ENCODE measurements at regions not wholly inside any gene's neighbourhood (a gene's known extent, or its start where the extent isn't known, plus 50 kb on each side); places are given as distances from the start of the nearest gene placed in this dataset.

- no peak overlapping the region for H3K4me3 ChIP-seq (ENCODE audit: low read depth, low read length)
- no peaks in the 10 kb centered on the region for H3K27me3 ChIP-seq (ENCODE audit: control insufficient read depth, insufficient read depth, low read length)
- no peaks in the 10 kb centered on the region for H3K36me3 ChIP-seq (ENCODE audit: control insufficient read depth, insufficient read depth, low read length)
- no peak for DNase-seq (ENCODE audit: low read depth)
- TF ChIP-seq, protein P1, sequence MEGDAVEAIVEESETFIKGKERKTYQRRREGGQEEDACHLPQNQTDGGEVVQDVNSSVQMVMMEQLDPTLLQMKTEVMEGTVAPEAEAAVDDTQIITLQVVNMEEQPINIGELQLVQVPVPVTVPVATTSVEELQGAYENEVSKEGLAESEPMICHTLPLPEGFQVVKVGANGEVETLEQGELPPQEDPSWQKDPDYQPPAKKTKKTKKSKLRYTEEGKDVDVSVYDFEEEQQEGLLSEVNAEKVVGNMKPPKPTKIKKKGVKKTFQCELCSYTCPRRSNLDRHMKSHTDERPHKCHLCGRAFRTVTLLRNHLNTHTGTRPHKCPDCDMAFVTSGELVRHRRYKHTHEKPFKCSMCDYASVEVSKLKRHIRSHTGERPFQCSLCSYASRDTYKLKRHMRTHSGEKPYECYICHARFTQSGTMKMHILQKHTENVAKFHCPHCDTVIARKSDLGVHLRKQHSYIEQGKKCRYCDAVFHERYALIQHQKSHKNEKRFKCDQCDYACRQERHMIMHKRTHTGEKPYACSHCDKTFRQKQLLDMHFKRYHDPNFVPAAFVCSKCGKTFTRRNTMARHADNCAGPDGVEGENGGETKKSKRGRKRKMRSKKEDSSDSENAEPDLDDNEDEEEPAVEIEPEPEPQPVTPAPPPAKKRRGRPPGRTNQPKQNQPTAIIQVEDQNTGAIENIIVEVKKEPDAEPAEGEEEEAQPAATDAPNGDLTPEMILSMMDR (IDR thresholded peaks at IDR 0.05; ENCODE audit: insufficient read depth, low read length, poor library complexity, severe bottlenecking) = no peak
These were observed 150.0 kb downstream of the KLF12 start for GRCh38 chr13:73984201-73984600.

GRCh38 chr13:73983109-73983508 is 151.1 kb downstream of the KLF12 start:
- H3K36me3 ChIP-seq (ENCODE audit: control insufficient read depth, insufficient read depth, low read length) = no peaks in the 10 kb centered on the region
- TF ChIP-seq, protein P1 (IDR thresholded peaks at IDR 0.05; ENCODE audit: insufficient read depth, low read length, poor library complexity, severe bottlenecking) = no peak
- DNase-seq (ENCODE audit: low read depth) = no peak
- no peak overlapping the region for H3K4me3 ChIP-seq (ENCODE audit: low read depth, low read length)
- H3K27me3 ChIP-seq (ENCODE audit: control insufficient read depth, insufficient read depth, low read length) = no peaks in the 10 kb centered on the region

DNA sequence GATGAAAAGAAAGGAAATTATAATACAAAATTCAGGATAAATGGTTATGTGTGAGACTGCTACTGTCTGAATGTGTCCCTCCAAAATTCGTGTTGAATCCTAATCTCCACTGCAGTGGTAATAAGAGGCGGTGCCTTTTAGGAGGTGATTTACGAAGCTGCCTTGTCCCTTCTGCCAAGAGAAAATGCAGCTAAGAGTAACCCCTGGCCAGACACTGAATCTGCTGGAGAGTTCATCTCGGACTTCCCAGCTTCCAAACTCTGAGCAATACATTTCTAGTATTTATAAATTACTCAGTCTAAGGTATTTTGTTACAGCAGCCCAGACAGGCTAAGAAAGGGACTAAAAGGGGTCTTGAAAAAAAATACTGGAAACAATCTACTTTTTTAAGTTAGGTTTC is 152.6 kb downstream of the KLF12 start:
- H3K36me3 ChIP-seq (ENCODE audit: control insufficient read depth, insufficient read depth, low read length) = no peaks in the 10 kb centered on the region
- no peak for DNase-seq (ENCODE audit: low read depth)
- TF ChIP-seq, protein P1 (IDR thresholded peaks at IDR 0.05; ENCODE audit: insufficient read depth, low read length, poor library complexity, severe bottlenecking) = no peak
- no peak overlapping the region for H3K4me3 ChIP-seq (ENCODE audit: low read depth, low read length)
- H3K27me3 ChIP-seq (ENCODE audit: control insufficient read depth, insufficient read depth, low read length) = no peaks in the 10 kb centered on the region

GRCh38 chr13:73975767-73976166 is 158.4 kb downstream of the KLF12 start:
- TF ChIP-seq, protein P1 (IDR thresholded peaks at IDR 0.05; ENCODE audit: insufficient read depth, low read length, poor library complexity, severe bottlenecking) = no peak
- no peak overlapping the region for H3K4me3 ChIP-seq (ENCODE audit: low read depth, low read length)
- no peaks in the 10 kb centered on the region for H3K36me3 ChIP-seq (ENCODE audit: control insufficient read depth, insufficient read depth, low read length)
- DNase-seq (ENCODE audit: low read depth) = no peak
- H3K27me3 ChIP-seq (ENCODE audit: control insufficient read depth, insufficient read depth, low read length) = no peaks in the 10 kb centered on the region

- DNase-seq (ENCODE audit: low read depth) = no peak
- H3K36me3 ChIP-seq (ENCODE audit: control insufficient read depth, insufficient read depth, low read length) = no peaks in the 10 kb centered on the region
- no peak overlapping the region for H3K4me3 ChIP-seq (ENCODE audit: low read depth, low read length)
- TF ChIP-seq, protein P1 (IDR thresholded peaks at IDR 0.05; ENCODE audit: insufficient read depth, low read length, poor library complexity, severe bottlenecking) = no peak
- no peaks in the 10 kb centered on the region for H3K27me3 ChIP-seq (ENCODE audit: control insufficient read depth, insufficient read depth, low read length)
These were observed 160.2 kb downstream of the KLF12 start for GRCh38 chr13:73974051-73974450.

DNA sequence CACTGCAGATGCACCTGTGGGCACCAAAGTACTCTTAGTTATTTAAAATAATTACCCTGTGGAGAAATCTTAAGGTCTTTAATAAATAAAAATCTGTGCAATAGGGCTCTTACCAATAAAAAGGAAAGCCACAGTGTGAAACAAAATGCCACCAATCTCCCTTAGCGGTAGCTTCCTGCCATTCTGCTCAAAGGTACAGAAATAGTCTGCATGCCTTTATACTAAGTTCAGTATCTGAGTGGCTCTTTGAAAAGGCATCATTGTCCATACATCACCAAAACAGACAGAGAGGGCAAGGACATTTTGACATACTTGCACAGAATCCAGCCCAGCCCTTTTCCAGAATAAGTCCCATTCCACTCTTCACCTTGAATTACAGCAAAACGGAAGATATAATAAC is 161.0 kb downstream of the KLF12 start:
- DNase-seq (ENCODE audit: low read depth) = no peak
- Histone ChIP-seq H3K4me3 (ENCODE audit: low read depth, low read length) (no peak overlapping the region), H3K36me3 (ENCODE audit: control insufficient read depth, insufficient read depth, low read length) (no peaks in the 10 kb centered on the region), H3K27me3 (ENCODE audit: control insufficient read depth, insufficient read depth, low read length) (no peaks in the 10 kb centered on the region)
- TF ChIP-seq, protein P1 (IDR thresholded peaks at IDR 0.05; ENCODE audit: insufficient read depth, low read length, poor library complexity, severe bottlenecking) = no peak

All from kidney epithelial cell (primary cell).